HG02870 (cell line): ENCODE measurements at regions not wholly inside any gene's neighbourhood (a gene's known extent, or its start where the extent isn't known, plus 50 kb on each side); places are given as distances from the start of the nearest gene placed in this dataset.
"Not testable (repeated sequence)": the region's sequence is repeated elsewhere in the genome, so short reads cannot be mapped to it uniquely, and the experiment has no call there.

ENCODE experiments used
- ATAC-seq: cut with Tn5 transposase; IDR thresholded peaks from one replicate; pipeline ENCODE4 v1.9.1; 2021; ENCODE audit warnings: mild to moderate bottlenecking, moderate library complexity; ENCODE audit not compliant: unreplicated experiment

GRCh38 chr2:64867253-64867996 is 121.8 kb upstream of the SLC1A4 start:
- no peak for ATAC-seq

- no peak for ATAC-seq
Observed at GRCh38 chr2:64869126-64869525, 120.1 kb upstream of the SLC1A4 start.

GRCh38 chr2:64873472-64873924 is 115.7 kb upstream of the SLC1A4 start:
- ATAC-seq: peak; percentile 87

GRCh38 chr2:64874593-64874992 is 114.6 kb upstream of the SLC1A4 start:
- no peak for ATAC-seq

- ATAC-seq: no peak
Observed at GRCh38 chr2:64875368-64875767, 113.8 kb upstream of the SLC1A4 start.

- no peak for ATAC-seq
Observed at GRCh38 chr2:64876137-64876647, 113.0 kb upstream of the SLC1A4 start.

- no peak for ATAC-seq
Observed at GRCh38 chr2:64879745-64880144, 109.5 kb upstream of the SLC1A4 start.

GRCh38 chr2:64880193-64880951 is 108.8 kb upstream of the SLC1A4 start:
- ATAC-seq: no peak

GRCh38 chr2:64881037-64881492 is 108.1 kb upstream of the SLC1A4 start:
- ATAC-seq: no peak

- no peak for ATAC-seq
Observed at GRCh38 chr2:64887565-64887964, 101.6 kb upstream of the SLC1A4 start.

- ATAC-seq: no peak
Observed at GRCh38 chr2:64888591-64889309, 100.4 kb upstream of the SLC1A4 start.

- no peak for ATAC-seq
Observed at GRCh38 chr2:64889803-64890202, 99.4 kb upstream of the SLC1A4 start.

GRCh38 chr2:64896572-64896971 is 92.6 kb upstream of the SLC1A4 start:
- ATAC-seq: not testable (repeated sequence)

GRCh38 chr2:64899081-64899865 is 89.9 kb upstream of the SLC1A4 start:
- ATAC-seq: no peak

GRCh38 chr2:64899876-64900275 is 89.3 kb upstream of the SLC1A4 start:
- not testable (repeated sequence) for ATAC-seq

GRCh38 chr2:64904413-64905329 is 84.5 kb upstream of the SLC1A4 start:
- ATAC-seq: peak; percentile 66

GRCh38 chr2:64905338-64906024 is 83.7 kb upstream of the SLC1A4 start:
- ATAC-seq: peak; percentile 28

GRCh38 chr2:64906853-64907536 is 82.2 kb upstream of the SLC1A4 start:
- ATAC-seq: no peak
